Astrocyte (in vitro differentiated cells and primary cell): ENCODE measurements at regions not wholly inside any gene's neighbourhood (a gene's known extent, or its start where the extent isn't known, plus 50 kb on each side); places are given as distances from the start of the nearest gene placed in this dataset.
"Not testable (repeated sequence)": the region's sequence is repeated elsewhere in the genome, so short reads cannot be mapped to it uniquely, and the experiment has no call there.

Source experiments
- CTCF ChIP-seq: IDR thresholded peaks from 2 replicates; pipeline ENCODE4 v1.5.1; 2011; ENCODE audit warnings: low read depth, mild to moderate bottlenecking, inconsistent platforms, low read length, moderate library complexity; ENCODE audit not compliant: insufficient read depth
- EZH2 ChIP-seq: IDR thresholded peaks from 2 replicates; pipeline ENCODE4 v1.6.1; 2012; ENCODE audit warnings: mild to moderate bottlenecking, low read length, inconsistent platforms; ENCODE audit not compliant: insufficient read depth

GRCh38 chr16:59331708-59332107, 597.6 kb upstream of the GOT2 start:
- TF ChIP-seq CTCF, EZH2: not testable (repeated sequence)
